B cell (primary cell): ENCODE measurements at regions not wholly inside any gene's neighbourhood (a gene's known extent, or its start where the extent isn't known, plus 50 kb on each side); places are given as distances from the start of the nearest gene placed in this dataset.

Source experiments
- EZH2 ChIP-seq: IDR thresholded peaks from 2 replicates; pipeline ENCODE4 v1.6.1; 2012; ENCODE audit warnings: borderline replicate concordance, low read depth, mild to moderate bottlenecking, moderate library complexity, low read length; ENCODE audit not compliant: insufficient read depth, poor library complexity, severe bottlenecking
- TF ChIP-seq, protein P1 (sequence below): fragments of 200-600 bp; IDR thresholded peaks from one replicate; pipeline ENCODE4 v1.8.0; 2022; ENCODE audit warnings: antibody characterized with exemption, mild to moderate bottlenecking

DNA sequence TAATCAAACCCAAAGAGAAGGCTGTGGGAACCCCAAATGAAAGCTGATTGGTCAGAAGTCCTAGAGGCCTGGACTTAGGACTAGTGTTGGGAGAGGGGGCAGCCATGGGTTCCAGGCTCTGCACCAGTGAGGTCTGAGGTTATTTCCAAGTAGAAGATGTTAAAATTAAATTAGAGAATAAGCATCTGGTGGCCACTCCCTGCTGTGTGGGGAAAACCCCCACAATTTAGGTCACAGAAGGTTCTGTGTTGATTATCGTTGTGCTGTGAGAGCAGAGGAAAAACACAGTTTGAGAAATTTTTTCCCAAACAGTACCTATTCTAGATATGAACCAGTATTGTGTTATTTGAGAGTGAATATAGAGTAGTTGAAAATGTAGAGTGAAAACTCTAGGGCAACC lies 53.9 kb upstream of the NSMCE3 start:
- TF ChIP-seq, protein P1, sequence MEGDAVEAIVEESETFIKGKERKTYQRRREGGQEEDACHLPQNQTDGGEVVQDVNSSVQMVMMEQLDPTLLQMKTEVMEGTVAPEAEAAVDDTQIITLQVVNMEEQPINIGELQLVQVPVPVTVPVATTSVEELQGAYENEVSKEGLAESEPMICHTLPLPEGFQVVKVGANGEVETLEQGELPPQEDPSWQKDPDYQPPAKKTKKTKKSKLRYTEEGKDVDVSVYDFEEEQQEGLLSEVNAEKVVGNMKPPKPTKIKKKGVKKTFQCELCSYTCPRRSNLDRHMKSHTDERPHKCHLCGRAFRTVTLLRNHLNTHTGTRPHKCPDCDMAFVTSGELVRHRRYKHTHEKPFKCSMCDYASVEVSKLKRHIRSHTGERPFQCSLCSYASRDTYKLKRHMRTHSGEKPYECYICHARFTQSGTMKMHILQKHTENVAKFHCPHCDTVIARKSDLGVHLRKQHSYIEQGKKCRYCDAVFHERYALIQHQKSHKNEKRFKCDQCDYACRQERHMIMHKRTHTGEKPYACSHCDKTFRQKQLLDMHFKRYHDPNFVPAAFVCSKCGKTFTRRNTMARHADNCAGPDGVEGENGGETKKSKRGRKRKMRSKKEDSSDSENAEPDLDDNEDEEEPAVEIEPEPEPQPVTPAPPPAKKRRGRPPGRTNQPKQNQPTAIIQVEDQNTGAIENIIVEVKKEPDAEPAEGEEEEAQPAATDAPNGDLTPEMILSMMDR = no peak
- no peak for TF ChIP-seq EZH2
